ENCODE measurements at regions not wholly inside any gene's neighbourhood (a gene's known extent, or its start where the extent isn't known, plus 50 kb on each side); places are given as distances from the start of the nearest gene placed in this dataset.

DNA sequence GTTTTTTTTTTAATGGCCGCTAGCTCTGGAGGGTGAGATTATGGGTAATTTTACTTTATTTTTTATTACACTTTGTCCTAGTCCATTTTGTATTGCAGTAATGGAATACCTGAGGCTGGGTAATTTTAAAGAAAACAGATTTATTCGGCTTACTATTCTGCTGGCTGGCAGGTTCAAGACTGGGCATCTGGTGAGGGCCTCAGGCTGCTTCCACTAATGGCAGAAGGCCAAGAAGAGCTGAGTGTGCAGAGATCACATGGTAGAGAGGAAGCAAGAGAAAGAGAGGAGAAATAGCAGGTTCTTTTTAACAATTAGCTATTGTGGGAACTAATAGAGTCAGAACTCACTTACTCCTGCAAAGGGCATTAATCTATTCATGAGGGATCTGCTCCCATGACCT, 52.4 kb upstream of the ARHGAP28 start:
- TF ChIP-seq, protein P1, sequence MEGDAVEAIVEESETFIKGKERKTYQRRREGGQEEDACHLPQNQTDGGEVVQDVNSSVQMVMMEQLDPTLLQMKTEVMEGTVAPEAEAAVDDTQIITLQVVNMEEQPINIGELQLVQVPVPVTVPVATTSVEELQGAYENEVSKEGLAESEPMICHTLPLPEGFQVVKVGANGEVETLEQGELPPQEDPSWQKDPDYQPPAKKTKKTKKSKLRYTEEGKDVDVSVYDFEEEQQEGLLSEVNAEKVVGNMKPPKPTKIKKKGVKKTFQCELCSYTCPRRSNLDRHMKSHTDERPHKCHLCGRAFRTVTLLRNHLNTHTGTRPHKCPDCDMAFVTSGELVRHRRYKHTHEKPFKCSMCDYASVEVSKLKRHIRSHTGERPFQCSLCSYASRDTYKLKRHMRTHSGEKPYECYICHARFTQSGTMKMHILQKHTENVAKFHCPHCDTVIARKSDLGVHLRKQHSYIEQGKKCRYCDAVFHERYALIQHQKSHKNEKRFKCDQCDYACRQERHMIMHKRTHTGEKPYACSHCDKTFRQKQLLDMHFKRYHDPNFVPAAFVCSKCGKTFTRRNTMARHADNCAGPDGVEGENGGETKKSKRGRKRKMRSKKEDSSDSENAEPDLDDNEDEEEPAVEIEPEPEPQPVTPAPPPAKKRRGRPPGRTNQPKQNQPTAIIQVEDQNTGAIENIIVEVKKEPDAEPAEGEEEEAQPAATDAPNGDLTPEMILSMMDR (IDR thresholded peaks at IDR 0.05 in 4 of 5, conservative IDR thresholded peaks at IDR 0.05 in 1 of 5), result no peak
- no peak for TF ChIP-seq POLR2A (IDR thresholded peaks at IDR 0.05)

Measured in gastrocnemius medialis (tissue), 4 donors.